ENCODE measurements at regions not wholly inside any gene's neighbourhood (a gene's known extent, or its start where the extent isn't known, plus 50 kb on each side); places are given as distances from the start of the nearest gene placed in this dataset.

DNA sequence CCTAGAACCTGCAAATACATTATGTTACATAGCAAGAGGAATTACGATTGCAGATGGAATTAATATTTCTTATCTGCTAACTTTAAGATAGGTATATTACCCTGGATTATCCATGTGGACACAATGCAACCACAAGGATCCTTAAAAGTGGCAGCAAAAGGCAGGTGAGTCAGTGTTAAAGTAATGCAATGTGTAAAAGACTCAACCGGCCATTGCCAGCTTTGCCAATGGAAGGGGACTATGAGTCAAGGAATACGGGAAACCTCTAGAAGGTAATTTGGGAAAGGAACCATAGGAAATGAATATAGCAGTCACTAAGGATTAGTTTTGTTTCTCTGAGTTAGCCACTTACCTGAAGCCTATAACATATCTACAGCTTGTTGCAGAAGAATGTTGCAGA is 692.1 kb upstream of the ZP4 start:
- intact Hi-C loops (cut with micrococcal nuclease), result no loop called here

GRCh38 chr1:238581332-238581731 is 690.6 kb upstream of the ZP4 start:
- intact Hi-C loops (cut with micrococcal nuclease), result no loop called here

DNA sequence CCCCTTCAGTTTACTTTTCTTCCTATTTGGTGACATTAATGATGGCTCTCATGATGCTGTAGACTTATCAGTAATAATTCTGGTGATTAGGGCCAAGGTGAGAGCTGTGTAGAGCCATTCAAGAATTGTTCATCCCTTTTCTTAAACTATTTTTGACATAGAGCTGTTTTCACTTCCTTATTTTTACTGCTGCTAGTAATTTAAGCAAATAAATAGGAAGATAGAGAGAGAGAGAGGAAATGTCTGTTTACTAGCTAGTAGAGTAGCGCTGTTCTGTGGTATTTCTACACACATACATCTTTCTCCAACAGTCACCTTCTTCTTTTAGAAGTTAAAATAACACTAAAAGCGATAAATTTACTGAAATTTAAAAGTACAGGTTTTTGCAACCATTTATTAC is 678.0 kb upstream of the ZP4 start:
- intact Hi-C loops (cut with micrococcal nuclease), result no loop called here

DNA sequence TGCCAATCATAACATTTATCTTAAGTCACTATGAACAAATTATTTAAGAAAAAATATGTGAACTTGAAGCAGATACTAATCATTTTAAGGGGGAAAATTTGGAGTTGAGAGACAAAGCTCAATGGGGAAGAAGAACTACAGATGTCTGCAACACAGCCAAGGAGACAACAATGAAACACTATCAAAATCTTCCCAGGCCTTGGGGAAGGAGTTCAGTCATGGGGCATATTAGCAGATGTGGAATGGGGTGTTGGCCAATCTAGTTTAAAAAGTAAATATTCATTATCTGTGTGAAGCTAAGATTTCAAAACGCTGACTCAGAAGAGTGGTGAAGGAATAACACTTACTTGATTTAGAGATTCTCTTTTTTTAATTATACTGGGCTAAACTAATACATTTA is 671.6 kb upstream of the ZP4 start:
- intact Hi-C loops (cut with micrococcal nuclease), result no loop called here

- intact Hi-C loops (cut with micrococcal nuclease), result loop anchor here (10.0 kb wide), 1 partner anchor 364 kb away; no protein-coding TSS in a partner anchor
Observed at GRCh38 chr1:238558746-238559145, 668.0 kb upstream of the ZP4 start.

DNA sequence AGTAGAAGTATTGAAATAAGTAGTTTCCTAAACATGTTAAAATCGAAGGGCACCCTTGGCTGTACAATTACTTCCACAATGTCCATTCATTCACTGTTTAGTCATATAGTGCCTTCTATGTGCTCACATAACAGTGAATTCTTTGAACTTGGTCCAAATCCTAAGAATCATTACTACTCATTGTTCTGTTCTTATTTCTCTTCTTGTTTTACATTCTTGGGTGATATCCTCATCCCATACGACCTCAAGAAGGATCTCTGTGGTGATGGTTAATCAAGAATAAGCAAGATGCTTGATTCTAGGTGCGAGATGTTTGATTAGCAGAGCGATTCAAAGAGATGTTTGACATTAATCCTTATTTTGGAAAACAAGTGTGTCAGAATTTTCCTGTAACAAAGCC is 667.4 kb upstream of the ZP4 start:
- intact Hi-C loops (cut with micrococcal nuclease), result loop anchor here (10.0 kb wide), 1 partner anchor 363 kb away; no protein-coding TSS in a partner anchor

DNA sequence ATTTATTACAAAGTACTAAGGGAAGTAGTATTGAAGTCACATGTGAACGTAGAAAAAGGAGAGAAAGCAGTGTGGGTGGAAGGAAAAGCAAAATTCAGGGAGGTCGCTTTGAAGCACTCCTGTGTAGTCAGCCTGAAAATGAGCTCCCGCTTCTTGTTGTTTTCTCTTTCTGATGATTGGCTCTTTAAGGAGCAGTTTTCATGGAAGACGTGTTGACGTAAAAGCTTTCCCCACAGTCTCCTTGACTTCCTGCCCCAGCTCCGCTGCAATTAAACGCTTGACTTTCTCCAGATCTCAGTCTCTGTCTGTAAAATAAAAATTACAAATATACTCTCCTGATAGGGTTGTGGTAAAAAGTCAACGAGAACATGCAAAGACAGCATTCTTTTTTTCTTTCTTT is 661.5 kb upstream of the ZP4 start:
- intact Hi-C loops (cut with micrococcal nuclease), result loop anchor here (10.0 kb wide), 1 partner anchor 357 kb away; no protein-coding TSS in a partner anchor

GRCh38 chr1:238549137-238549536 is 658.4 kb upstream of the ZP4 start:
- intact Hi-C loops (cut with micrococcal nuclease), result no loop called here

GRCh38 chr1:238546118-238546517 is 655.4 kb upstream of the ZP4 start:
- intact Hi-C loops (cut with micrococcal nuclease), result no loop called here

GRCh38 chr1:238537641-238538040 is 646.9 kb upstream of the ZP4 start:
- intact Hi-C loops (cut with micrococcal nuclease), result no loop called here

DNA sequence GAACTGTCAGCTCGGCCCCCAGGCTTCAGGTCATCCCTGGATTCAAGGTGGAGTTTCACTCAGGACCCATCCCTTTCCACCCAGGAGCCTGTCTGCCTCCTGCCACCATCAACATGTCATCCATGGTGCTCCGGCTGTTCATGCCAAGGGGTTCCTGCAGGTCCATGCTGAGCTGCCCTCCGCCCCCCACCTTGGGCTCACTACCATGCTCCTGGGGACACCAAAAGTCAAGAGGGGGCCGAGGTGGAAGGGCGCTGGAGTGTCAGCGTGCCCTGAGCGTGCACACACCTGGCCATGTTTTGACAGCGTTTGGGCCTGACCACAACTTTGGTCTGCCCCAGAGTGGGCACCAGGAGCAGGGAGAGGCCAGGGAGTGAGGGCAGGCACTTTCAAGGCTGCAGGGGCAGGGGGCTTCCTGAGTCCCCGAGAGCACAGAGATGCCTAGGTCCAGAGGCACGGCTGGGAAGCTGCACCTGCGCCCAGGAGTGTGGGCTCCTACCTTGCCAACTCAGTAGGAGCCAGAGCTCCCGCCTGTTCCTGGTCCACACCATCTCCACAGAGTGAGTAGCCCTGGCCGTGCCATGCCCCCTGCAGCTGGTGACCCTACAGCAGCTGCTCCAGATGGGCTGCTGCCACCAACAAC is 639.6 kb upstream of the ZP4 start:
- intact Hi-C loops (cut with micrococcal nuclease), result no loop called here

DNA sequence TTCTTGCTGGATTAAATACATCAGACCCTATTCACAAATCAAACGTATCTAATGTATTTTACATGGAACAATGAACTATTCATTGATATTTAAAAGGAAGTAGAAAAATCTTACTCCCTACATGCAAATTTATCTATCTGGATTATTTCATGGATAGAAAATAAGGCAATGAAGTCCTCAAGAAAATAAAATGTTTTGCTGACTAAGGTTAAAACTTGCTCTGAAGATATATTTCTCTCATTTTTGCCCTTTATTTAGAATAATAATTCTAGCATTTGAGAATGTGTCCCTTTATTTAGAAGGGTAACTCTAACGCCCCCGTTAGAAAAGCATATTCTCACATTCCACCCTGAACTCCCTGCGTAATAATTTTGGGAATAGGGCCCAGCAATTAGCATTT is 627.0 kb upstream of the ZP4 start:
- intact Hi-C loops (cut with micrococcal nuclease), result no loop called here

GRCh38 chr1:238501290-238501689 is 610.6 kb upstream of the ZP4 start:
- intact Hi-C loops (cut with micrococcal nuclease), result no loop called here

- intact Hi-C loops (cut with micrococcal nuclease), result no loop called here
Observed at GRCh38 chr1:238499021-238499420, 608.3 kb upstream of the ZP4 start.

DNA sequence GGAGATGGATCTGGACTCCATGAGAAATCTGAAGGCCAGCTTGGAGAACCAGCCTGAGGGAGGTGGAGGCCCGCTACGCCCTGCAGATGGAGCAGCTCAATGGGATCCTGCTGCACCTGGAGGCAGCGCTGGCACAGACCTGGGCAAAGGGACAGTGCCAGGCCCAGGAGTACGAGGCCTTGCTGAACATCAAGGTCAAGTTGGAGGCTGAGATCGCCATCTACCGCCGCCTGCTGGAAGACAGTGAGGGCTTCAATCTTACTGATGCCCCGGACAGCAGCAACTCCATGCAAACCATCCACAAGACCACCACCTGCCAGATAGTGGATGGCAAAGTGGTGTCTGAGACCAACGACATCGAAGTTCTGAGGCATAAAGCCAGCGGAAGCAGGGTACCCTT is 601.5 kb upstream of the ZP4 start:
- intact Hi-C loops (cut with micrococcal nuclease), result no loop called here

- intact Hi-C loops (cut with micrococcal nuclease), result no loop called here
Observed at GRCh38 chr1:238491265-238491664, 600.5 kb upstream of the ZP4 start.

- intact Hi-C loops (cut with micrococcal nuclease), result no loop called here
Observed at GRCh38 chr1:238489006-238489405, 598.3 kb upstream of the ZP4 start.

GRCh38 chr1:238488401-238488800 is 597.7 kb upstream of the ZP4 start:
- intact Hi-C loops (cut with micrococcal nuclease), result no loop called here

GRCh38 chr1:238487931-238488330 is 597.2 kb upstream of the ZP4 start:
- intact Hi-C loops (cut with micrococcal nuclease), result no loop called here

DNA sequence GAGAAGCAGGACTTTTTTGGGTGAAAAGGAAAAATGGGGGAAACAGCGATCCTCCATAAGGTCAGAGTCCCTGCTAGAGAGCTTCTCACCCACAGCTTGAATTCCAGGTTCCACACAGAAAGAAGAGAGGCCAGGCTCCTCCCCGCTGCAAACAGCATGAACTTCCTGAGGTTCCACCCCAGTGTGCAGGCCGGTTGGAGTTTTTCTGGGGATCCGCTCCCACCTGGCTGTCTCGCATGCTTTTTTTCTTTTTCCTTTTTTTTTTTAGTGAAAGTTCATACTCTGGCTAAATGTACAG is 595.1 kb upstream of the ZP4 start:
- intact Hi-C loops (cut with micrococcal nuclease), result no loop called here

DNA sequence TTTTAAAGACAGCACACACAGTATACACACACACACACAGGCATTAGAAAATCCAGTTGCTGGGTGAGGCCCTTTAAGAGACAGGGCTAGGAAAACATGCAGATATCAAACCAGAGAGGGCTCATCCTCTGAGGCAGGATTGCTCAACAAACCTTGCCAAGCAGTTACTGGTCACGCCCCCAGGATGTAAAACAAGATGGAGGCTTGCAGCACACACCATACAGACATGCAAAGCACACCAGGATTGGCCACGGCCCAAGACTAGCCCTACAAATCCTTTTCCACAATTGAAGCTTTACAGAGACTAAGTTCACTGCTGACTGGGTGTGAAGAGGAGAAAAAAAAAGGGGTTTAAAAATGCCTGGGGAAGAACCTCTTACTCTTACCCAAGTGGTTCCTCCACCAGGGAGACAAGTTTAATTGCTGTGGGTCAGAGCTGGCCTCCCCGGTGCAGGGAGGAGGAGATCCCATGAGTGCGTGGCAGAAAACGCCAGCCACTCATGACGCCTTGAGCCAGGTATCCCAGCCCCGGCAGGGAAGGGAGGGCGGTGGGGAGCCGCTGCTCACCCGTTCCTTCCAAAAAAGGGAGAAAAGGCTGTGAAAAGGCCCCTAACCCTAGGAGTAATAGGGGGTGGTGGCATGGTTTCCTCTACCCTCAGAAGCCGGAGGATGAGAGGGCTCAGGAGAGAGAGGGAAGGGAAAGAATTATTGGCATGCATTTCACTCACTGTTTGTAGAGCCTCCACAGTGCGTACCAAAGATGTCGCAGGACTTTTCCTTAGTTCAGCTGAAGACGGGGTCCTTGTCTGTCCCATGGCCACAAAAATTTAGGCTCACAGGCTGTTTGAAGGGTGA is 594.6 kb upstream of the ZP4 start:
- intact Hi-C loops (cut with micrococcal nuclease), result no loop called here

DNA sequence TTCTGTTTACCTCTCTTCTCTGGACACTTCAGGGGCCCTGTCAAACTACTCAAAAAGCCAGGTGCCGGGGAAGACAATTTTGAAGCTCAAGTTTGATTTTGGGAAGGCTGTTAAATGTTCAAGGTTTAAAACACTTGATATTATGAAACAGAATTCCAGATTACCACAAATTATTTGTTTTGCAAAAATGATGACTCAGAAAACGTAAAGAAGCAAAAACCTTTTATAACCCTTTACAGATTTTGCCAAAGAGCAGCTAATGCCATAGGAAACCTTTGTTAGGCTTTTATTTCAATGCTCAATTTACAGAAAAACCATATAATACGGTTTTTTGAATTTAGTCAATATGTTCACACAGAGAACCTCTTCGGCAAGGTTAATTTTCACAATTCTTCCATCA is 593.4 kb upstream of the ZP4 start:
- intact Hi-C loops (cut with micrococcal nuclease), result no loop called here

DNA sequence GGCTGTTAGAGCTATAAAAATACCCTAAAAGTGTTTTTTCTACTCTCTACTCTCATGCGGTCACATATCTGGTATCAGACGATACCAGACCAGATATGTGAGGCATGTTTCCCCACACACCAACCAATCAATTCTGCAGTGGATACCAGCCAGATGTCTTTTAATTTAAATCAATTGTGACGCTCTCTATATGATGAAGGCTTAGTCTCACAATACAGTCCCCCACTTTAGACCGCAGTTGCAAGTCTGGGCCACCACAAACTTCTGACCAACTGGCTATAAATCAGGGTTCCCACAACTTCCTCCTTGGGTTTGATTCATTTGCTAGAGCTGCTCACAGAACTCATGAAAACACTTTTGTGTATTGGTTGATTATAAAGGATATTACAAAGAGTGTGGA is 586.1 kb upstream of the ZP4 start:
- intact Hi-C loops (cut with micrococcal nuclease), result no loop called here
